HEK293 (cell line): ENCODE measurements at regions not wholly inside any gene's neighbourhood (a gene's known extent, or its start where the extent isn't known, plus 50 kb on each side); places are given as distances from the start of the nearest gene placed in this dataset.

Source experiments
- CTCF ChIA-PET: fragments of 350-600 bp; formaldehyde crosslinking; extraction: SDS; loops from one replicate; lab custom pipeline; 2021; ENCODE audit warnings: antibody characterized with exemption; lab: Yijun Ruan, JAX
- POLR2A ChIA-PET: fragments of 300-600 bp; formaldehyde crosslinking; extraction: SDS; loops from one replicate; lab custom pipeline; 2020; ENCODE audit warnings: antibody characterized with exemption, inconsistent platforms; lab: Yijun Ruan, JAX
- H3K27ac ChIP-seq: fragments of 200-500 bp; sonication (Bioruptor generic); 2 replicates; pipeline ENCODE4 v1.5.1; 2014; ENCODE audit warnings: low read depth, low read length, control low read depth, inconsistent platforms; ENCODE audit errors: extremely low read depth
- H3K36me3 ChIP-seq, 2 experiments: fragments of 200-500 bp in 1 of 2; sonication (Bioruptor generic) in 1 of 2; 1 replicate in 1 of 2; 2 replicates in 1 of 2; pipeline ENCODE4 v1.5.1; 2014 to 2017; ENCODE audit warnings: inconsistent platforms in 2 of 2, low read length in 2 of 2; ENCODE audit not compliant: control insufficient read depth in 2 of 2, insufficient read depth in 1 of 2
- H3K4me1 ChIP-seq: fragments of 200-500 bp; sonication (Bioruptor generic); 2 replicates; pipeline ENCODE4 v1.5.1; 2014; ENCODE audit warnings: mild to moderate bottlenecking, low read length, inconsistent platforms; ENCODE audit not compliant: control insufficient read depth, insufficient read depth
- H3K4me3 ChIP-seq: 2 replicates; pipeline ENCODE4 v1.5.1; 2011; ENCODE audit warnings: low read depth, mild to moderate bottlenecking, control low read depth, low read length, moderate library complexity
- H3K9me3 ChIP-seq: fragments of 200-500 bp; sonication (Bioruptor generic); 2 replicates; pipeline ENCODE4 v1.5.1; 2014; ENCODE audit warnings: low read depth, low read length, inconsistent platforms; ENCODE audit not compliant: control insufficient read depth, insufficient read depth
- EGR2 ChIP-seq: fragments of 450-650 bp; formaldehyde crosslinking; IDR thresholded peaks from 2 replicates; pipeline ENCODE4 v1.5.1; 2016; ENCODE audit warnings: low read depth, missing biosample characterization, missing genetic modification characterization
- KLF9 ChIP-seq: fragments of 450-650 bp; formaldehyde crosslinking; IDR thresholded peaks from 2 replicates; pipeline ENCODE4 v1.5.1; 2016; ENCODE audit warnings: missing biosample characterization, missing genetic modification characterization, low read depth
- REPIN1 ChIP-seq: fragments of 450-650 bp; formaldehyde crosslinking; IDR thresholded peaks from 2 replicates; pipeline ENCODE4 v1.5.1; 2017; ENCODE audit warnings: missing biosample characterization, missing genetic modification characterization, low read depth
- SCRT1 ChIP-seq: fragments of 450-650 bp; formaldehyde crosslinking; IDR thresholded peaks from 2 replicates; pipeline ENCODE4 v1.5.1; 2016; ENCODE audit warnings: missing biosample characterization, missing genetic modification characterization, borderline replicate concordance
- WT1 ChIP-seq: fragments of 450-650 bp; formaldehyde crosslinking; IDR thresholded peaks from 2 replicates; pipeline ENCODE4 v1.5.1; 2016; ENCODE audit warnings: missing biosample characterization, missing genetic modification characterization
- YY2 ChIP-seq: fragments of 450-650 bp; formaldehyde crosslinking; IDR thresholded peaks from 2 replicates; pipeline ENCODE4 v1.5.1; 2016; ENCODE audit warnings: missing biosample characterization, missing genetic modification characterization
- ZNF350 ChIP-seq: fragments of 450-650 bp; formaldehyde crosslinking; IDR thresholded peaks from 2 replicates; pipeline ENCODE4 v1.5.0; 2017; ENCODE audit warnings: missing biosample characterization, mild to moderate bottlenecking, missing genetic modification characterization
- ZNF362 ChIP-seq: fragments of 450-650 bp; formaldehyde crosslinking; IDR thresholded peaks from 2 replicates; pipeline ENCODE4 v1.5.1; 2016; ENCODE audit warnings: missing biosample characterization, missing genetic modification characterization
- ZNF449 ChIP-seq: fragments of 450-650 bp; formaldehyde crosslinking; IDR thresholded peaks from 2 replicates; pipeline ENCODE4 v1.5.1; 2017; ENCODE audit warnings: missing biosample characterization, mild to moderate bottlenecking, missing genetic modification characterization, moderate library complexity
- ZNF513 ChIP-seq: fragments of 450-650 bp; IDR thresholded peaks from 2 replicates; pipeline ENCODE4 v1.5.1; 2018; ENCODE audit warnings: missing biosample characterization, missing genetic modification characterization
- ZNF518A ChIP-seq: fragments of 450-650 bp; formaldehyde crosslinking; conservative IDR thresholded peaks from 2 replicates; pipeline ENCODE4 v1.5.1; 2016; ENCODE audit warnings: low read depth, missing biosample characterization, missing genetic modification characterization
- ZNF544 ChIP-seq: fragments of 450-650 bp; formaldehyde crosslinking; IDR thresholded peaks from 2 replicates; pipeline ENCODE4 v1.5.0; 2017; ENCODE audit warnings: missing biosample characterization, missing genetic modification characterization
- ZNF629 ChIP-seq: fragments of 450-650 bp; formaldehyde crosslinking; IDR thresholded peaks from 2 replicates; pipeline ENCODE4 v1.5.1; 2017; ENCODE audit warnings: missing biosample characterization, missing genetic modification characterization
- ZNF701 ChIP-seq: fragments of 450-650 bp; formaldehyde crosslinking; IDR thresholded peaks from 2 replicates; pipeline ENCODE4 v1.5.1; 2016; ENCODE audit warnings: missing biosample characterization, missing genetic modification characterization
- ZNF76 ChIP-seq: fragments of 450-650 bp; formaldehyde crosslinking; IDR thresholded peaks from 2 replicates; pipeline ENCODE4; 2016; ENCODE audit warnings: low read depth, missing biosample characterization, missing genetic modification characterization, borderline replicate concordance
- TF ChIP-seq, protein P1 (sequence below): fragments of 450-650 bp; formaldehyde crosslinking; optimal IDR thresholded peaks from 2 replicates; pipeline ENCODE3; 2016; ENCODE audit warnings: missing biosample characterization, mild to moderate bottlenecking, missing genetic modification characterization
- TF ChIP-seq, protein P2 (sequence below): fragments of 450-650 bp; formaldehyde crosslinking; IDR thresholded peaks from 2 replicates; pipeline ENCODE4 v1.5.1; 2017; ENCODE audit warnings: missing biosample characterization, missing genetic modification characterization

DNA sequence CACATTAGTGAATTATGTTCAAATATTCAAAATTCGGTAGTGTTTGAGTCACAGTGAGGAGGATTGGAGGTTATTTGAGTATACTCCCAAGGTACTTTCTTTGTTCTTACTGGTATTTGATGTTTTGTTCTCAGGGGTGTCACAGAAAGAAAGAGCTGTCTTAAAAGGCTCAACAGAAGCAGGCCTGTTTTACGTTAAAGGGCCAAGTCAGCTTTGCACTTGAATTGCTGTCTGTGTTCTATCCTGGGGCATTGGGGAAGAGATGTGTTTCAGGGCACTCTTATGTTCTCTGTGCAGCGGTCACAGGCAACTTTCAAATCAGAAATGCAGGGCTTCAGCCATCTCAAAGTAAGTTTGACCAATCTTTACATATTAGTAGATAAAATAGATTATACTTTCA, 1113.1 kb upstream of the LCORL start (continued):
- TF ChIP-seq ZNF449 (tag by site-specific recombination): no peak

DNA sequence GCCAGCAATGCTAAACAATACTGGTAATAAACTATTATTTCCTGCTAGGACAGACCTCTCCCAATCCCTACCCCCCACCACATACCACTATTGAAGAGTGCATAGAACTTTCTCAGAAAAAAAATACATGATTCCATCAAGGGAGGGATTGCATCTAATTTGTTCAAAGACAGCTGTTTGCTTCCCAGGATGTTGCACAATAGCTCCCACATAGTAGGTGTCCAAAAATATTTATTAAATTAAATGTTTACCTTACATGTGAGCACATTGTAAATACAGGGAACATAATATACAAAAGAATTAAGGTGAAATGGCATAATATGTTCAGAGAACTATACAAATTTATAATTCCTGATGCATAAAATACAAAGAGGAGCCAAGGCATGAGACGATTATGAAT, 1111.8 kb upstream of the LCORL start:
- H3K36me3 ChIP-seq: no peaks in the 10 kb centered on the region
- ChIA-PET CTCF (no interaction called here), POLR2A (no interaction called here)
- no peaks in the 10 kb centered on the region for H3K9me3 ChIP-seq
- no peaks in the 10 kb centered on the region for H3K4me1 ChIP-seq
- no peak overlapping the region for H3K27ac ChIP-seq
- H3K4me3 ChIP-seq: no peak overlapping the region
- TF ChIP-seq ZNF544 (tag by site-specific recombination) (no peak), YY2 (tag by site-specific recombination) (no peak)

- H3K4me1 ChIP-seq: no peaks in the 10 kb centered on the region
- CTCF ChIA-PET: no interaction called here
- no peaks in the 10 kb centered on the region for H3K36me3 ChIP-seq
- no peaks in the 10 kb centered on the region for H3K9me3 ChIP-seq
- H3K4me3 ChIP-seq: no peak overlapping the region
- POLR2A ChIA-PET: no interaction called here
- no peak overlapping the region for H3K27ac ChIP-seq
- TF ChIP-seq ZNF76 (tag by site-specific recombination) (no peak), SCRT1 (tag by site-specific recombination) (no peak), EGR2 (tag by site-specific recombination) (no peak), ZNF513 (tag by site-specific recombination) (no peak), WT1 (tag by site-specific recombination) (no peak), ZNF701 (no peak), ZNF350 (tag by site-specific recombination) (no peak), ZNF362 (tag by site-specific recombination) (no peak), REPIN1 (tag by site-specific recombination) (no peak), ZNF518A (tag by site-specific recombination) (no peak), ZNF629 (tag by site-specific recombination) (no peak), KLF9 (no peak)
- TF ChIP-seq, protein P1, sequence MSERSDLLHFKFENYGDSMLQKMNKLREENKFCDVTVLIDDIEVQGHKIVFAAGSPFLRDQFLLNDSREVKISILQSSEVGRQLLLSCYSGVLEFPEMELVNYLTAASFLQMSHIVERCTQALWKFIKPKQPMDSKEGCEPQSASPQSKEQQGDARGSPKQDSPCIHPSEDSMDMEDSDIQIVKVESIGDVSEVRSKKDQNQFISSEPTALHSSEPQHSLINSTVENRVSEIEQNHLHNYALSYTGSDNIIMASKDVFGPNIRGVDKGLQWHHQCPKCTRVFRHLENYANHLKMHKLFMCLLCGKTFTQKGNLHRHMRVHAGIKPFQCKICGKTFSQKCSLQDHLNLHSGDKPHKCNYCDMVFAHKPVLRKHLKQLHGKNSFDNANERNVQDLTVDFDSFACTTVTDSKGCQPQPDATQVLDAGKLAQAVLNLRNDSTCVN (tag by site-specific recombination): no peak
- TF ChIP-seq, protein P2, sequence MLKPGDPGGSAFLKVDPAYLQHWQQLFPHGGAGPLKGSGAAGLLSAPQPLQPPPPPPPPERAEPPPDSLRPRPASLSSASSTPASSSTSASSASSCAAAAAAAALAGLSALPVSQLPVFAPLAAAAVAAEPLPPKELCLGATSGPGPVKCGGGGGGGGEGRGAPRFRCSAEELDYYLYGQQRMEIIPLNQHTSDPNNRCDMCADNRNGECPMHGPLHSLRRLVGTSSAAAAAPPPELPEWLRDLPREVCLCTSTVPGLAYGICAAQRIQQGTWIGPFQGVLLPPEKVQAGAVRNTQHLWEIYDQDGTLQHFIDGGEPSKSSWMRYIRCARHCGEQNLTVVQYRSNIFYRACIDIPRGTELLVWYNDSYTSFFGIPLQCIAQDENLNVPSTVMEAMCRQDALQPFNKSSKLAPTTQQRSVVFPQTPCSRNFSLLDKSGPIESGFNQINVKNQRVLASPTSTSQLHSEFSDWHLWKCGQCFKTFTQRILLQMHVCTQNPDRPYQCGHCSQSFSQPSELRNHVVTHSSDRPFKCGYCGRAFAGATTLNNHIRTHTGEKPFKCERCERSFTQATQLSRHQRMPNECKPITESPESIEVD: no peak
- TF ChIP-seq, all 188 proteins: peak for 0
These were observed 1109.3 kb upstream of the LCORL start for GRCh38 chr4:19130866-19131265.
